GM20000 (cell line): ENCODE measurements at regions not wholly inside any gene's neighbourhood (a gene's known extent, or its start where the extent isn't known, plus 50 kb on each side); places are given as distances from the start of the nearest gene placed in this dataset.

ENCODE experiments used
- DNase-seq: peaks from one replicate; pipeline ENCODE4 v3.0.0; 2012; ENCODE audit warnings: low spot score
- CTCF ChIP-seq: IDR thresholded peaks from 2 replicates; pipeline ENCODE4 v1.5.1; 2012; ENCODE audit warnings: mild to moderate bottlenecking, control low read depth; ENCODE audit errors: extremely low read depth, missing control alignments

DNA sequence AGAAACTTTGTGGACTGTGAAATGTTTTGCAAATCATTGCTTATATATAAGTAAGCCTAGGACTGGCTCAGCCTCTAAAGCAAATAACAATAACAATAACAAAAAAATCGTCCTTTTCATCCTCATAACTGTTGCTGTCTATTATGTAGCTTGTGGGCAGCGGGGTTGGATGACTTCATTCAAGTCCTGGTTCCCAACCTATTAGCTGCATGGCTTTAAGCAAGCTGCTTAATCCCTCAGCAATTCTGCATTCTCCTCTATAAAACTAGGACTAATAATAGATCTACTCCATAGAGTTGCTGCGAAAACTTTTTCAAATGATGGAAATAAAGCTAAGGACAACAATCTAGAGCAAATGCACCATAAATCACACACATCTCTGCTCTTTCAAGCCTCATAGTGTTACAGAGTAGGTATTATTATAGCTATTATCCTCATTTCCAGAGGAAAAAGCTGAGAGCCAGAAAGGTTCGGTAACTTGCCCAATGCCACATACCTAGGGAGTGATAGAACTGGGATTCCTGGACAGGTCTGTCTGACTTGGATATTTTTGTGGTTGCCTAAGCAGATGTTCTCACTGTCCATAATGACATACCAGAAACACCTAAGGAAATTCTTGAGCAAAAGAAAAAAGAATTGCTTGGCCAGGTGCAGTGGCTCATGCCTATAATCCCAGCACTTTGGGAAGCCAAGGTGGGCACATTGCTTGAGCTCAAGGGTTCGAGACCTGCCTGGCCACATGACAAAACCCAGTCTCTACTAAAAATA lies 98.8 kb upstream of the ADRA1B start:
- DNase-seq, result no peak

DNA sequence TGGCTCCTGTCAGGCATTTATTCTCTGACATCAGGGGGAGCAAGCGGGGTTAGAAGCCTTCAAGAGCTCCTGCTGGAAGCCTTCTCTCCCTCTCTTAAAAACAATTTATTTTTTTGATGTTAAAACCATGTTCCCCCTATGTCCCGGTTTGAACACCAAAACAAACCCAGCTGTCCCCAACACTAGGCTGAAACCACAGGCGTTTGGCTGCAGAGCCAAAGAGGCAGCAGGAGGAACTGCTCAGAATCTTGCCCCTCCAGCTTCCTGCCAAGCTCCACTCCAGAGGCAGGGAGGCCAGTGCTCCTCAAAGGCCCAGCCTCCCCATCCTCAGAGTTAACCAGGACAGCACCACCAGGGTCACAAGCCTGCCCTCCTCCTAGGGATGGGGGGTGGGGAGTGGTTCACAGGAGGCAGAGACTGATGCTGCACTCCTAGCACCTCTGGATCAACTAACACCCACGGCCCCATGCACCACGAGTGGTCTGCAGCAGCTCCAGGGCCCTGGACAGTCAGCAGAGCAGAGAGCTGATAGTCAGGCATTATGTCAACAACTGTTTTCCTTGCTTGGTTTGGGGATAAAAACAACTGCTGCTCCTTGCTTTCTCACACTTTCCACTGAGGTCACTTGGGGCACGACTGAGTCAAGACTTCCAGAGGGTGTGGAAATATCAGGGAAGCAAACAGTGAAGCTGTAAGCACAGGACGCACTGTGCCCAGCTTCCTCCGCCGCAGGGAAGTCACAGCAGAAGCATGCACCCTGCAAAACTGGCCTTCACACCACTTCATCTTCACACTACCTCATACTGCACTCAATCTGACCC lies 96.5 kb upstream of the ADRA1B start:
- TF ChIP-seq CTCF, result no peak
- DNase-seq, result no peak

More for the DNA sequence above, 98.8 kb upstream of the ADRA1B start:
- no peak for TF ChIP-seq CTCF

GRCh38 chr5:159820692-159821091 lies 95.6 kb upstream of the ADRA1B start:
- no peak for TF ChIP-seq CTCF

GRCh38 chr5:159821461-159821940 lies 94.8 kb upstream of the ADRA1B start:
- TF ChIP-seq CTCF, result no peak

More at GRCh38 chr5:159820692-159821091, 95.6 kb upstream of the ADRA1B start:
- DNase-seq, result no peak

GRCh38 chr5:159824188-159825161 lies 91.8 kb upstream of the ADRA1B start:
- DNase-seq, result no peak
- TF ChIP-seq CTCF, result no peak

More at GRCh38 chr5:159821461-159821940, 94.8 kb upstream of the ADRA1B start:
- no peak for DNase-seq

- no peak for TF ChIP-seq CTCF
- no peak for DNase-seq
These were observed 90.7 kb upstream of the ADRA1B start for GRCh38 chr5:159825551-159826051.
